NT2/D1 (cell line): ENCODE measurements at regions not wholly inside any gene's neighbourhood (a gene's known extent, or its start where the extent isn't known, plus 50 kb on each side); places are given as distances from the start of the nearest gene placed in this dataset.

Source experiments
- DNase-seq: peaks from one replicate; pipeline ENCODE4 v3.0.0-alpha.2; 2011; ENCODE audit warnings: low read depth, low spot score
- H3K27me3 ChIP-seq: 2 replicates; pipeline ENCODE4 v1.6.0; 2011; ENCODE audit warnings: mild to moderate bottlenecking; ENCODE audit not compliant: insufficient read length, insufficient read depth
- H3K36me3 ChIP-seq: 2 replicates; pipeline ENCODE4 v1.6.1; 2011; ENCODE audit warnings: mild to moderate bottlenecking, low read length, mixed read lengths; ENCODE audit not compliant: insufficient read depth, insufficient read length
- H3K4me1 ChIP-seq: 2 replicates; pipeline ENCODE4 v1.5.1; 2011; ENCODE audit not compliant: insufficient read depth, insufficient read length
- H3K4me3 ChIP-seq: 2 replicates; pipeline ENCODE4 v1.5.1; 2011; ENCODE audit warnings: low read depth; ENCODE audit not compliant: insufficient read length
- H3K9ac ChIP-seq: 2 replicates; pipeline ENCODE4 v1.6.0; 2011; ENCODE audit warnings: low read depth; ENCODE audit not compliant: insufficient read length
- H3K9me3 ChIP-seq: 2 replicates; pipeline ENCODE4 v1.5.1; 2011; ENCODE audit warnings: mild to moderate bottlenecking, low read length; ENCODE audit not compliant: insufficient read depth
- SUZ12 ChIP-seq: IDR thresholded peaks from 2 replicates; pipeline ENCODE4 v1.6.1; 2011; ENCODE audit not compliant: insufficient read length, insufficient read depth; ENCODE audit errors: extremely low read depth
- YY1 ChIP-seq: IDR thresholded peaks from 2 replicates; pipeline ENCODE4 v1.6.1; 2011; ENCODE audit not compliant: insufficient read length, insufficient read depth
- ZNF274 ChIP-seq: IDR thresholded peaks from 2 replicates; pipeline ENCODE4 v1.6.1; 2011; ENCODE audit warnings: mild to moderate bottlenecking, low read depth, low read length

- no peaks in the 10 kb centered on the region for H3K4me1 ChIP-seq
- no peaks in the 10 kb centered on the region for H3K9me3 ChIP-seq
- TF ChIP-seq ZNF274 = no peak
- TF ChIP-seq YY1 = no peak
- TF ChIP-seq SUZ12 = no peak
- no peaks in the 10 kb centered on the region for H3K36me3 ChIP-seq
- H3K9ac ChIP-seq = no peak overlapping the region
- no peak overlapping the region for H3K4me3 ChIP-seq
- no peaks in the 10 kb centered on the region for H3K27me3 ChIP-seq
- DNase-seq = no peak
Observed at GRCh38 chr7:96426027-96426426, 104.1 kb upstream of the SLC25A13 start.

- no peaks in the 10 kb centered on the region for H3K27me3 ChIP-seq
- no peaks in the 10 kb centered on the region for H3K4me1 ChIP-seq
- no peak overlapping the region for H3K4me3 ChIP-seq
- no peak overlapping the region for H3K9ac ChIP-seq
- no peaks in the 10 kb centered on the region for H3K9me3 ChIP-seq
- H3K36me3 ChIP-seq = no peaks in the 10 kb centered on the region
- no peak for DNase-seq
- TF ChIP-seq SUZ12 = no peak
- no peak for TF ChIP-seq YY1
- TF ChIP-seq ZNF274 = no peak
Observed at GRCh38 chr7:96424411-96424810, 102.5 kb upstream of the SLC25A13 start.

- DNase-seq = no peak
- peaks cover 4% of the 10 kb centered on the region; the same call in 1 of the 2 replicates for H3K9me3 ChIP-seq
- TF ChIP-seq SUZ12 (no peak), ZNF274 (no peak), YY1 (no peak)
- H3K36me3 ChIP-seq = no peaks in the 10 kb centered on the region
- H3K9ac ChIP-seq = no peak overlapping the region
- no peaks in the 10 kb centered on the region for H3K4me1 ChIP-seq
- H3K27me3 ChIP-seq = no peaks in the 10 kb centered on the region
- H3K4me3 ChIP-seq = no peak overlapping the region
Observed at GRCh38 chr7:96422388-96422787, 100.5 kb upstream of the SLC25A13 start.

GRCh38 chr7:96418581-96418980 lies 96.7 kb upstream of the SLC25A13 start:
- no peaks in the 10 kb centered on the region for H3K36me3 ChIP-seq
- no peak overlapping the region for H3K9ac ChIP-seq
- H3K9me3 ChIP-seq = peaks cover 4% of the 10 kb centered on the region; the same call in 1 of the 2 replicates
- TF ChIP-seq ZNF274 = no peak
- no peak for TF ChIP-seq SUZ12
- no peak for TF ChIP-seq YY1
- no peaks in the 10 kb centered on the region for H3K4me1 ChIP-seq
- H3K27me3 ChIP-seq = no peaks in the 10 kb centered on the region
- H3K4me3 ChIP-seq = no peak overlapping the region
- DNase-seq = no peak

DNA sequence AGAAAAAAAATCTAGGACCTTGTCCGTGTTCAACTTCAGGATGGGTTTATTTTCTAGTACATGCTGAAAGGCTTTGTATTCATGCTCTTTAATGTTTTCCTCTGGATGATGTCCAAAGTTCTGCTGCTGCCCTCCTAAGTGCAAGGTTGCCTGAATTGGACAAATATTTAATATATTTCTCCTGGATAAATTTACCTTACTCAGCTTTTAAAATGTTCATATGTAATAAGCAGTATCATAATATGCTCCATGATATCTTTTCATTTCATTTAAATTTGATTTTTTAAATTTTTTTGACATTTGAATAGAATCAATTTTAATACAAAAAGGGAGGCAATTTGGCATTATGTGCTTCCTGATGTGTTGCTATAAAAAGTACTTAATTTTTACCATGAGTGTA lies 95.9 kb upstream of the SLC25A13 start:
- Histone ChIP-seq H3K9me3 (peaks cover 4% of the 10 kb centered on the region; the same call in 1 of the 2 replicates), H3K36me3 (no peaks in the 10 kb centered on the region), H3K27me3 (no peaks in the 10 kb centered on the region), H3K9ac (no peak overlapping the region), H3K4me3 (no peak overlapping the region), H3K4me1 (no peaks in the 10 kb centered on the region)
- DNase-seq = no peak
- TF ChIP-seq YY1 (no peak), ZNF274 (no peak), SUZ12 (no peak)

DNA sequence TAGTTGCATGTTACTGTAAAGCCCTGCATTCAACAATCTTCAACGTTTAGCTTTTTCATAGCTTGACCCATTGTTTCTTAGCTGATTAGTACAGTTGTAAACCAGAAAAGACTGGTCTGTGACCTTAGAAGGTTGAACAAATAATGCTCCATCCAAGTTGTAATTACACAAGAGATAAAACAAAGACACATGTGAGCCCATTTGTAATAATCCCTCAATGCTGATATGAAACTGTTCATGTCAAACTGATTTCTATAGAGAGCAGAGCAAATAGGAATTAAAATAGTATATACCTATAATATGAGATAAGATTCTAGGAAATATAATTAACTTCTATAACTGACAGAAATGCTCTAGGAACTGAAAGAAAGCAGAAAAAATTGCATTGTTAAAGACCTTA lies 94.7 kb upstream of the SLC25A13 start:
- H3K9me3 ChIP-seq = peaks cover 4% of the 10 kb centered on the region; the same call in 1 of the 2 replicates
- no peak for DNase-seq
- no peak overlapping the region for H3K4me3 ChIP-seq
- no peaks in the 10 kb centered on the region for H3K36me3 ChIP-seq
- H3K27me3 ChIP-seq = no peaks in the 10 kb centered on the region
- H3K4me1 ChIP-seq = no peaks in the 10 kb centered on the region
- TF ChIP-seq YY1 (no peak), ZNF274 (no peak), SUZ12 (no peak)
- no peak overlapping the region for H3K9ac ChIP-seq

GRCh38 chr7:96416116-96416515 lies 94.2 kb upstream of the SLC25A13 start:
- H3K4me3 ChIP-seq = no peak overlapping the region
- H3K27me3 ChIP-seq = no peaks in the 10 kb centered on the region
- H3K9ac ChIP-seq = no peak overlapping the region
- H3K4me1 ChIP-seq = no peaks in the 10 kb centered on the region
- no peak for DNase-seq
- TF ChIP-seq SUZ12 = no peak
- no peak for TF ChIP-seq YY1
- no peak for TF ChIP-seq ZNF274
- no peaks in the 10 kb centered on the region for H3K36me3 ChIP-seq
- peaks cover 4% of the 10 kb centered on the region; the same call in 1 of the 2 replicates for H3K9me3 ChIP-seq
